ENCODE measurements at regions not wholly inside any gene's neighbourhood (a gene's known extent, or its start where the extent isn't known, plus 50 kb on each side); places are given as distances from the start of the nearest gene placed in this dataset.
"Not testable (repeated sequence)": the region's sequence is repeated elsewhere in the genome, so short reads cannot be mapped to it uniquely, and the experiment has no call there.

- no peak for TF ChIP-seq CTCF (IDR thresholded peaks at IDR 0.05; ENCODE audit: insufficient read depth, low read depth, low read length, missing control alignments)
- DNase-seq (ENCODE audit: low read depth), result no peak
- no peak overlapping the region for H3K4me3 ChIP-seq (ENCODE audit: low read length)
These were observed 139.1 kb downstream of the ZNF675 start for GRCh38 chr19:23547816-23548430.

GRCh38 chr19:23547156-23547555, 139.9 kb downstream of the ZNF675 start:
- DNase-seq (ENCODE audit: low read depth), result no peak
- no peak overlapping the region for H3K4me3 ChIP-seq (ENCODE audit: low read length)
- TF ChIP-seq CTCF (IDR thresholded peaks at IDR 0.05; ENCODE audit: insufficient read depth, low read depth, low read length, missing control alignments), result no peak

- DNase-seq (ENCODE audit: low read depth), result no peak
- no peak overlapping the region for H3K4me3 ChIP-seq (ENCODE audit: low read length)
- TF ChIP-seq CTCF (IDR thresholded peaks at IDR 0.05; ENCODE audit: insufficient read depth, low read depth, low read length, missing control alignments), result no peak
These were observed 143.7 kb downstream of the ZNF675 start for GRCh38 chr19:23543351-23543750.

GRCh38 chr19:23542562-23542961, 144.4 kb downstream of the ZNF675 start:
- DNase-seq (ENCODE audit: low read depth), result peak; percentile 46
- H3K4me3 ChIP-seq (ENCODE audit: low read length), result no peak overlapping the region
- TF ChIP-seq CTCF (IDR thresholded peaks at IDR 0.05; ENCODE audit: insufficient read depth, low read depth, low read length, missing control alignments), result no peak

GRCh38 chr19:23541991-23542390, 145.0 kb downstream of the ZNF675 start:
- DNase-seq (ENCODE audit: low read depth), result no peak
- no peak overlapping the region for H3K4me3 ChIP-seq (ENCODE audit: low read length)
- no peak for TF ChIP-seq CTCF (IDR thresholded peaks at IDR 0.05; ENCODE audit: insufficient read depth, low read depth, low read length, missing control alignments)

- not testable (repeated sequence) for H3K4me3 ChIP-seq (ENCODE audit: low read length); DNase-seq (ENCODE audit: low read depth)
These were observed 144.9 kb upstream of the ZNF91 start for GRCh38 chr19:23540180-23540579.

- DNase-seq (ENCODE audit: low read depth), result peak; percentile 79
- no peak overlapping the region for H3K4me3 ChIP-seq (ENCODE audit: low read length)
- TF ChIP-seq CTCF (IDR thresholded peaks at IDR 0.05; ENCODE audit: insufficient read depth, low read depth, low read length, missing control alignments), result no peak
These were observed 144.2 kb upstream of the ZNF91 start for GRCh38 chr19:23539499-23539898.

- H3K4me3 ChIP-seq (ENCODE audit: low read length), result not testable (repeated sequence)
- DNase-seq (ENCODE audit: low read depth), result peak; percentile 55
These were observed 141.9 kb upstream of the ZNF91 start for GRCh38 chr19:23537136-23537535.

- not testable (repeated sequence) for H3K4me3 ChIP-seq (ENCODE audit: low read length); DNase-seq (ENCODE audit: low read depth)
These were observed 141.1 kb upstream of the ZNF91 start for GRCh38 chr19:23536341-23536740.

GRCh38 chr19:23535901-23536300, 140.6 kb upstream of the ZNF91 start:
- not testable (repeated sequence) for H3K4me3 ChIP-seq (ENCODE audit: low read length); DNase-seq (ENCODE audit: low read depth)

GRCh38 chr19:23533441-23533840, 138.2 kb upstream of the ZNF91 start:
- H3K4me3 ChIP-seq (ENCODE audit: low read length); DNase-seq (ENCODE audit: low read depth): not testable (repeated sequence)
